ENCODE measurements at regions not wholly inside any gene's neighbourhood (a gene's known extent, or its start where the extent isn't known, plus 50 kb on each side); places are given as distances from the start of the nearest gene placed in this dataset.

DNA sequence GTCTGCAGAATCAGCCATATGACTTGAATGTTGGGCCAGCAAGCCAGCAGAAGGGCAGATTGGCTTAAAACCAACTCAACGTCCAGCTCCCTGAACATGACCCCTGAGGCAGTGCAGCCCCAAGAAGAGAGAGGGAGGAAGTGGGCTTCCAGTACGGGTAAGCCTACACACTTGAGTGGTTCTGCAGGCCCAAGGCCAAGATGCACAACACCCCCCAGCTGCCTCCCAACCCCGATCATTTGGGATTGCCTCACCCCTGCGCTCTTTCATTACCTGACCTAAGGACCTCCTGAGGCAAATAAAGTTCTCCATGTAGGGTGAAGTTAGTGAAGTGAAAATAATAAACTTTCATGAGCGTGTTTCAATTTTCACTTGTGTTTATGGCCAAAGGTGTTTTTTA, 536.0 kb downstream of the TNS1 start:
- no peak for TF ChIP-seq FOXP2 (optimal IDR thresholded peaks at IDR 0.05; ENCODE audit: control extremely low read depth, extremely low read length, insufficient read depth)
- TF ChIP-seq EZH2 (IDR thresholded peaks at IDR 0.05), result no peak
- TF ChIP-seq POLR2AphosphoS5 (IDR thresholded peaks at IDR 0.05; ENCODE audit: borderline replicate concordance, low read depth, low read length), result no peak
- no peak for DNase-seq (ENCODE audit: low read depth, low spot score)
- Histone ChIP-seq H3K36me3 (ENCODE audit: insufficient read depth, low read length) (no peaks in the 10 kb centered on the region), H3K27ac (no peak overlapping the region), H3K9ac (ENCODE audit: insufficient read length) (no peak overlapping the region), H3K9me3 (ENCODE audit: low read depth, low read length) (no peaks in the 10 kb centered on the region), H3K4me3 (no peak overlapping the region)

GRCh38 chr2:217466104-217466503, 536.7 kb downstream of the TNS1 start:
- Histone ChIP-seq H3K27ac (no peak overlapping the region), H3K4me3 (no peak overlapping the region), H3K9ac (ENCODE audit: insufficient read length) (no peak overlapping the region), H3K9me3 (ENCODE audit: low read depth, low read length) (no peaks in the 10 kb centered on the region), H3K36me3 (ENCODE audit: insufficient read depth, low read length) (no peaks in the 10 kb centered on the region)
- no peak for DNase-seq (ENCODE audit: low read depth, low spot score)
- TF ChIP-seq POLR2AphosphoS5 (IDR thresholded peaks at IDR 0.05; ENCODE audit: borderline replicate concordance, low read depth, low read length) (no peak), EZH2 (IDR thresholded peaks at IDR 0.05) (no peak), FOXP2 (optimal IDR thresholded peaks at IDR 0.05; ENCODE audit: control extremely low read depth, extremely low read length, insufficient read depth) (no peak)

DNA sequence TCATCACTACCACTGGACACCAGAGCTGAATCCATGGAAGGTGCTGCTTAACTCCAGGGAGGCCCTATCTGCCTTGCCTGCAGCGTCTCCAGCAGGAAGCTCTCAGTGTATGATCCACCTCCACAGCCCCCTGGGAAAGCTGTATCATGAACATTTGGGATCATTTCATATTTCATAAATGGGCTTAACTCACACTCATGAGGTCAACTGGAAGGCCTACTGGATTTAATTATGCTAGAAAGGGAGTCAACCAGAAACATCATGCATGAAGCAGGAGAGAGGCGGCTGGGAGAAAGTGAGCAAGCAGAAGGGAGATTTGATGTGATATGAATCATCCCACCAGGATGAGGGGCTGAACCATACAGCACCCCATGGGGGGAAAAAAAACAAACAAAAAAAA, 537.7 kb downstream of the TNS1 start:
- DNase-seq (ENCODE audit: low read depth, low spot score), result no peak
- no peak overlapping the region for H3K4me3 ChIP-seq
- H3K9ac ChIP-seq (ENCODE audit: insufficient read length), result no peak overlapping the region
- no peaks in the 10 kb centered on the region for H3K36me3 ChIP-seq (ENCODE audit: insufficient read depth, low read length)
- no peaks in the 10 kb centered on the region for H3K9me3 ChIP-seq (ENCODE audit: low read depth, low read length)
- TF ChIP-seq EZH2 (IDR thresholded peaks at IDR 0.05) (no peak), POLR2AphosphoS5 (IDR thresholded peaks at IDR 0.05; ENCODE audit: borderline replicate concordance, low read depth, low read length) (no peak), FOXP2 (optimal IDR thresholded peaks at IDR 0.05; ENCODE audit: control extremely low read depth, extremely low read length, insufficient read depth) (no peak)
- H3K27ac ChIP-seq, result no peak overlapping the region

GRCh38 chr2:217463402-217464075, 539.3 kb downstream of the TNS1 start:
- no peak for TF ChIP-seq POLR2AphosphoS5 (IDR thresholded peaks at IDR 0.05; ENCODE audit: borderline replicate concordance, low read depth, low read length)
- TF ChIP-seq FOXP2 (optimal IDR thresholded peaks at IDR 0.05; ENCODE audit: control extremely low read depth, extremely low read length, insufficient read depth), result no peak
- TF ChIP-seq EZH2 (IDR thresholded peaks at IDR 0.05), result no peak
- H3K36me3 ChIP-seq (ENCODE audit: insufficient read depth, low read length), result no peaks in the 10 kb centered on the region
- H3K27ac ChIP-seq, result no peak overlapping the region

GRCh38 chr2:217462121-217462520, 540.7 kb downstream of the TNS1 start:
- no peaks in the 10 kb centered on the region for H3K9me3 ChIP-seq (ENCODE audit: low read depth, low read length)
- H3K9ac ChIP-seq (ENCODE audit: insufficient read length), result no peak overlapping the region

More at GRCh38 chr2:217463402-217464075, 539.3 kb downstream of the TNS1 start:
- Histone ChIP-seq H3K9ac (ENCODE audit: insufficient read length) (no peak overlapping the region), H3K4me3 (no peak overlapping the region), H3K9me3 (ENCODE audit: low read depth, low read length) (no peaks in the 10 kb centered on the region)
- DNase-seq (ENCODE audit: low read depth, low spot score), result no peak

GRCh38 chr2:217461674-217462073, 541.1 kb downstream of the TNS1 start:
- TF ChIP-seq FOXP2 (optimal IDR thresholded peaks at IDR 0.05; ENCODE audit: control extremely low read depth, extremely low read length, insufficient read depth) (no peak), POLR2AphosphoS5 (IDR thresholded peaks at IDR 0.05; ENCODE audit: borderline replicate concordance, low read depth, low read length) (no peak), EZH2 (IDR thresholded peaks at IDR 0.05) (no peak)
- Histone ChIP-seq H3K27ac (no peak overlapping the region), H3K9ac (ENCODE audit: insufficient read length) (no peak overlapping the region), H3K4me3 (no peak overlapping the region), H3K36me3 (ENCODE audit: insufficient read depth, low read length) (no peaks in the 10 kb centered on the region), H3K9me3 (ENCODE audit: low read depth, low read length) (no peaks in the 10 kb centered on the region)
- DNase-seq (ENCODE audit: low read depth, low spot score), result no peak

More at GRCh38 chr2:217462121-217462520, 540.7 kb downstream of the TNS1 start:
- TF ChIP-seq EZH2 (IDR thresholded peaks at IDR 0.05), result no peak
- TF ChIP-seq FOXP2 (optimal IDR thresholded peaks at IDR 0.05; ENCODE audit: control extremely low read depth, extremely low read length, insufficient read depth), result no peak
- no peak for TF ChIP-seq POLR2AphosphoS5 (IDR thresholded peaks at IDR 0.05; ENCODE audit: borderline replicate concordance, low read depth, low read length)
- no peak for DNase-seq (ENCODE audit: low read depth, low spot score)
- H3K36me3 ChIP-seq (ENCODE audit: insufficient read depth, low read length), result no peaks in the 10 kb centered on the region
- H3K27ac ChIP-seq, result no peak overlapping the region
- no peak overlapping the region for H3K4me3 ChIP-seq

DNA sequence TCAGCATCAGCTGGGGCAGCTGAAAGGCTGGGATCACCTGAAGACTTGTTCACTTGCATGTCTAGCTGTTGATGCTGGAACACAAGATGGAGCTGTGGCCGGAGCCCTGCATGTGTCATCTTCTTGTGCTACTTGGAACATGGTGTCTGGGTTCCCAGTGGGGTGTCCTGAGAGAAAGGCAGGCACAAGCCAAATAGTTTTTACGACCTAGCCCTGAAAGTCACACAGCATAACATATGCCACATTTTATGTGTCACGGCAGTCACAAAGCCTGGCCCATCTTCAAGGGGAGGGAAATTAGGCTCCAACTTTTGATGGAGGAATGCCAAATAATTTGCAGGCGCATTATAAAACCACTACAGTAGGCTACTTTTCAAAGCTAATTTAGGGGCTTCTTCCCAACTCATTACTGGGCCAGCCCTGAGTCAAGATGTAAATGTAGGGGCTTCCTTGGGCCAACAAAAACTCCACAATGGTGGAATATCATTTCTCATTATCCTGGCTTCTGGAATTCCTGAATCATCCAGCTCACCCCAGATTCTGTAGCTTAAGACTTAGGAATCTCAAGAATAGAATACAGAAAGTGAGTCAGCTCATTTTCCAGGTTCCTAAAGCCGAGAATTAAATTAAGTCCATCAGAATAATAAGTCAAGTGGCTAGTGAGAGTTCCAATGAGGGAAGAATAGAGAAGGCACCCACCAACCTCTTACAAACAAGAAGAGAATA, 543.0 kb downstream of the TNS1 start:
- no peak overlapping the region for H3K9ac ChIP-seq (ENCODE audit: insufficient read length)
- DNase-seq (ENCODE audit: low read depth, low spot score), result no peak
- H3K27ac ChIP-seq, result no peak overlapping the region
- H3K9me3 ChIP-seq (ENCODE audit: low read depth, low read length), result no peaks in the 10 kb centered on the region
- no peak overlapping the region for H3K4me3 ChIP-seq
- TF ChIP-seq FOXP2 (optimal IDR thresholded peaks at IDR 0.05; ENCODE audit: control extremely low read depth, extremely low read length, insufficient read depth), result no peak
- no peak for TF ChIP-seq EZH2 (IDR thresholded peaks at IDR 0.05)
- TF ChIP-seq POLR2AphosphoS5 (IDR thresholded peaks at IDR 0.05; ENCODE audit: borderline replicate concordance, low read depth, low read length), result no peak
- no peaks in the 10 kb centered on the region for H3K36me3 ChIP-seq (ENCODE audit: insufficient read depth, low read length)

DNA sequence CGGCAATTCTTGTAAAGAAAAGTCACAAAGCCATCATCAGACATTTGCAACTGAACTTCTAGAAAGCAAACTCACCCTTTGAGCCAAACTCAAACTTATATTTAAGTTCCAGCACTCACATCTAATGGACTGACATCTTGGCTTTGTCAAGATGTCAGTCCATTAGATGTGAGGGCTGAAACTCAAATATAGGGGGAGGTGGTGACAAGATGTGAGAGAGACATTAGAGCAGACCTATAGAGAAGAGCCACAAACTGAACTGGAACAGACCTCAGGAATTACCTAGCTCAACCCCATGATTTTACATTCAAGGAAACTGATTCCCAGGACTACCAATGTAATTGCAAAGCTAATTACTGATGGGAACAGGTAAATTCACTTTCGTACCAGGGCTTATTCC, 543.8 kb downstream of the TNS1 start:
- Histone ChIP-seq H3K36me3 (ENCODE audit: insufficient read depth, low read length) (no peaks in the 10 kb centered on the region), H3K4me3 (no peak overlapping the region), H3K9me3 (ENCODE audit: low read depth, low read length) (no peaks in the 10 kb centered on the region), H3K9ac (ENCODE audit: insufficient read length) (no peak overlapping the region), H3K27ac (no peak overlapping the region)
- TF ChIP-seq FOXP2 (optimal IDR thresholded peaks at IDR 0.05; ENCODE audit: control extremely low read depth, extremely low read length, insufficient read depth) (no peak), POLR2AphosphoS5 (IDR thresholded peaks at IDR 0.05; ENCODE audit: borderline replicate concordance, low read depth, low read length) (no peak), EZH2 (IDR thresholded peaks at IDR 0.05) (no peak)
- DNase-seq (ENCODE audit: low read depth, low spot score), result no peak

All from SK-N-MC (cell line).